Keratinocyte (primary cell): ENCODE measurements at regions not wholly inside any gene's neighbourhood (a gene's known extent, or its start where the extent isn't known, plus 50 kb on each side); places are given as distances from the start of the nearest gene placed in this dataset.

Source experiments
- DNase-seq: peaks from one replicate; pipeline ENCODE4 v3.0.0-alpha.2; 2011; ENCODE audit warnings: low read depth, missing footprints, low spot score
- FAIRE-seq: peaks from 2 replicates; lab custom pipeline; 2011; peaks lifted over from hg19 to GRCh38; lab: Jason Lieb, UNC
- H2AFZ ChIP-seq: 2 replicates; pipeline ENCODE4 v1.6.0; 2012; ENCODE audit warnings: low read length, control low read depth, inconsistent platforms; ENCODE audit not compliant: control insufficient read depth
- H3K27ac ChIP-seq: 2 replicates; pipeline ENCODE4 v1.5.1; 2011; ENCODE audit warnings: low read length; ENCODE audit not compliant: control insufficient read depth, insufficient read depth
- H3K27me3 ChIP-seq: 3 replicates; pipeline ENCODE4 v1.6.0; 2011; ENCODE audit warnings: low read length; ENCODE audit not compliant: control insufficient read depth, insufficient read depth; ENCODE audit errors: extremely low read depth
- H3K36me3 ChIP-seq, 2 experiments: 2 replicates in 1 of 2; 3 replicates in 1 of 2; pipeline ENCODE4 v1.5.1; 2011; ENCODE audit warnings: low read length in 2 of 2, mild to moderate bottlenecking in 1 of 2; ENCODE audit not compliant: control insufficient read depth in 2 of 2, insufficient read depth in 2 of 2; ENCODE audit errors: extremely low read depth in 1 of 2
- H3K4me1 ChIP-seq: 3 replicates; pipeline ENCODE4 v1.5.1; 2011; ENCODE audit warnings: low read length; ENCODE audit not compliant: control insufficient read depth, insufficient read depth; ENCODE audit errors: extremely low read depth
- H3K4me2 ChIP-seq: 3 replicates; pipeline ENCODE4 v1.6.0; 2011; ENCODE audit warnings: low read depth, low read length; ENCODE audit not compliant: control insufficient read depth, insufficient read depth; ENCODE audit errors: extremely low read depth
- H3K4me3 ChIP-seq, 3 experiments: fragments of 200-600 bp in 1 of 3; sonication (generic) in 1 of 3; 2 replicates in 2 of 3; 3 replicates in 1 of 3; pipeline ENCODE4 v1.5.1; 2011 to 2016; ENCODE audit warnings: low read length in 3 of 3, mild to moderate bottlenecking in 3 of 3, control low read depth in 2 of 3, inconsistent platforms in 1 of 3, low read depth in 1 of 3, mixed read lengths in 1 of 3, mixed run types in 1 of 3, moderate library complexity in 1 of 3; ENCODE audit not compliant: control insufficient read depth in 2 of 3, insufficient read depth in 2 of 3; ENCODE audit errors: extremely low read depth in 1 of 3
- H3K79me2 ChIP-seq: 2 replicates; pipeline ENCODE4 v1.6.0; 2012; ENCODE audit warnings: low read length; ENCODE audit not compliant: control insufficient read depth, insufficient read depth
- H3K9ac ChIP-seq: 3 replicates; pipeline ENCODE4 v1.6.0; 2011; ENCODE audit warnings: low read length; ENCODE audit not compliant: control insufficient read depth, insufficient read depth; ENCODE audit errors: extremely low read depth
- H3K9me1 ChIP-seq: 3 replicates; pipeline ENCODE4 v1.6.0; 2011; ENCODE audit warnings: low read length; ENCODE audit not compliant: control insufficient read depth, insufficient read depth; ENCODE audit errors: extremely low read depth
- H3K9me3 ChIP-seq: 2 replicates; pipeline ENCODE4 v1.5.1; 2012; ENCODE audit warnings: low read depth, low read length; ENCODE audit not compliant: control insufficient read depth
- H4K20me1 ChIP-seq: 3 replicates; pipeline ENCODE4 v1.6.0; 2011; ENCODE audit warnings: low read length; ENCODE audit not compliant: control insufficient read depth, insufficient read depth; ENCODE audit errors: extremely low read depth
- EZH2 ChIP-seq: IDR thresholded peaks from one replicate; pipeline ENCODE4 v1.6.1; 2012; ENCODE audit warnings: inconsistent platforms, mild to moderate bottlenecking, low read length, moderate library complexity
- dilution Hi-C: fragments of 300-500 bp; cut with MboI; formaldehyde crosslinking; loops from one replicate; pipeline ENCODE4 v1.7.0; 2020; ENCODE audit warnings: low sequenced_read_pairs; ENCODE audit not compliant: extremely low pct_ligation_motif_present
- TF ChIP-seq, protein P1 (sequence below), 3 experiments: IDR thresholded peaks in 1 of 3; conservative IDR thresholded peaks in 1 of 3; optimal IDR thresholded peaks in 1 of 3; 2 replicates in 2 of 3; 3 replicates in 1 of 3; pipeline versions ENCODE3 to v1.5.1; 2011; ENCODE audit warnings: low read length in 3 of 3, mild to moderate bottlenecking in 3 of 3, moderate library complexity in 2 of 3, control low read depth in 1 of 3, inconsistent platforms in 1 of 3; ENCODE audit not compliant: insufficient read depth in 2 of 3; ENCODE audit errors: extremely low read depth in 1 of 3

DNA sequence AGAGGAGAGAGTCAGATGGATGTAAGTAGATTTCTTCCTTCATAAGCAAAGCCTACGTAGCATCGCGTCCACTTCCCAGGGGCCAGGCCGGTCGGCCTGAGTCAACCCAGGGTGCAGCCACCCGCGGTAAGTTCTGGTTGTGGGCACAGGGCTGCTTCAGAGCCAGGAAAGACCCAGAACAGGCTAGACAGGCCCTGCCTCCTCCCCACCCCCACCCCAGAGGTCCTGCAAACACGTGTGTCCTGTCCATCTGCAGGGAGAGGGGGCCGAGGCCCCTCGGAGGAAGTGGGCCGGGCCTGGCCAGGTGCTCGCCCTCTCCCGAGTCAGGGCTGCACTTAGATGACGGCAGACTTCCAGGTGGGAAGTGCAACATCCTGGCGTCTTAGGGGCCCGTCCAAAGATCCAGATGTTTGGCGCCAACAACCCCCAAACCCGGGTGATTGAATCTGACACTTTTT is 100.8 kb upstream of the ALDH1A3 start:
- Histone ChIP-seq H2AFZ (no peak overlapping the region), H3K27ac (no peak overlapping the region), H3K4me3 (no peak overlapping the region), H4K20me1 (no peaks in the 10 kb centered on the region), H3K36me3 (no peaks in the 10 kb centered on the region), H3K27me3 (no peaks in the 10 kb centered on the region), H3K4me2 (no peak overlapping the region), H3K9ac (no peak overlapping the region), H3K9me1 (no peaks in the 10 kb centered on the region), H3K4me1 (peaks cover 2% of the 10 kb centered on the region), H3K9me3 (no peaks in the 10 kb centered on the region), H3K79me2 (no peaks in the 10 kb centered on the region)
- dilution Hi-C loops, result no loop called here
- no peak for FAIRE-seq
- TF ChIP-seq, protein P1, sequence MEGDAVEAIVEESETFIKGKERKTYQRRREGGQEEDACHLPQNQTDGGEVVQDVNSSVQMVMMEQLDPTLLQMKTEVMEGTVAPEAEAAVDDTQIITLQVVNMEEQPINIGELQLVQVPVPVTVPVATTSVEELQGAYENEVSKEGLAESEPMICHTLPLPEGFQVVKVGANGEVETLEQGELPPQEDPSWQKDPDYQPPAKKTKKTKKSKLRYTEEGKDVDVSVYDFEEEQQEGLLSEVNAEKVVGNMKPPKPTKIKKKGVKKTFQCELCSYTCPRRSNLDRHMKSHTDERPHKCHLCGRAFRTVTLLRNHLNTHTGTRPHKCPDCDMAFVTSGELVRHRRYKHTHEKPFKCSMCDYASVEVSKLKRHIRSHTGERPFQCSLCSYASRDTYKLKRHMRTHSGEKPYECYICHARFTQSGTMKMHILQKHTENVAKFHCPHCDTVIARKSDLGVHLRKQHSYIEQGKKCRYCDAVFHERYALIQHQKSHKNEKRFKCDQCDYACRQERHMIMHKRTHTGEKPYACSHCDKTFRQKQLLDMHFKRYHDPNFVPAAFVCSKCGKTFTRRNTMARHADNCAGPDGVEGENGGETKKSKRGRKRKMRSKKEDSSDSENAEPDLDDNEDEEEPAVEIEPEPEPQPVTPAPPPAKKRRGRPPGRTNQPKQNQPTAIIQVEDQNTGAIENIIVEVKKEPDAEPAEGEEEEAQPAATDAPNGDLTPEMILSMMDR (optimal IDR thresholded peaks at IDR 0.05 in 1 of 3, IDR thresholded peaks at IDR 0.05 in 1 of 3, conservative IDR thresholded peaks at IDR 0.05 in 1 of 3; ENCODE audit: extremely low read depth in 1 of 3, insufficient read depth in 2 of 3, low read length in 3 of 3), result no peak
- no peak for TF ChIP-seq EZH2
- no peak for DNase-seq

DNA sequence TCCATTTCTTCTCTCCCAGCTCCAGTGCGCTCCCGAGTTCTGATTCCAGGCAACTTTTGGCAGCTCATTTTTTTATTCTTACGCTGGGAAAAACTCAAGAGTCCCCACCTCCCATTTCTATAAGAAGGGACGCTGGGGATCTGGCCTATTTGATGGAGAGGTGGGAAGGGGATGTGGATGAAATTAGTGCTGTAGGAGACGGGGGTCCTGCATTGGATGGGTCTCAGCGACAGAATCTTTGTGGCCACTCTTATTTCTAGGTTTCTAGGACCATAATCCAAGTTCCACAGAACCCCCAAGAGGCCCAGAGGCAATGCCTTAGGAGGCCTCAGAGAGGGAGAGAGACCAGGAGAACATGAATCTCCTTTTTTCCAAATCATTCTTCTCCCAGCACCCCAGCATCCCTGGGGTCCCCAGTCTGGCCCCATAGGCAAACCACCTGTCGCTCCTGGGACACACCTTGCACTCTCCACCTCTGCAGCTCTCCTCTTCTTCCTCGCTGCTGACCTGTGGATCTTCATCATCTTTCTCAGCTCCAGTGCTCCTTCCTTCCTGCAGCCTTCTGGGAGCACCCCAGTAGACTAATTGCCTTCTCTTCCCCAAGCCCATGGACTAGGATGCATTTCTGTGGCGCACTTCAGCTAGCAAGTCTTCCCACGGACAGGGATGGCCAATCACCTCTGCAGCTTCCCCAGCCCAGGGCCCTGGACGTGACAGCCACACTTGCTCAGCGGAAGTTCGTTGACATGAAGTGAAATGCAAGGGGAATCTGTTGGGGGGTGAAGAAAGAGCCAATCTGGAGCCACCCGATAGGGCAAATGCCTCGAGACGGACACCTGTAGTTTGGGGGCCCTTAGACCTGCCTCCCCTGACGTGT is 100.1 kb upstream of the ALDH1A3 start:
- H3K27me3 ChIP-seq, result no peaks in the 10 kb centered on the region
- no peaks in the 10 kb centered on the region for H3K36me3 ChIP-seq
- H3K79me2 ChIP-seq, result no peaks in the 10 kb centered on the region
- H3K4me2 ChIP-seq, result no peak overlapping the region
- H3K9me1 ChIP-seq, result no peaks in the 10 kb centered on the region
- no peaks in the 10 kb centered on the region for H4K20me1 ChIP-seq
- TF ChIP-seq, protein P1 (optimal IDR thresholded peaks at IDR 0.05 in 1 of 3, IDR thresholded peaks at IDR 0.05 in 1 of 3, conservative IDR thresholded peaks at IDR 0.05 in 1 of 3; ENCODE audit: extremely low read depth in 1 of 3, insufficient read depth in 2 of 3, low read length in 3 of 3), result no peak
- TF ChIP-seq EZH2, result no peak
- H3K4me1 ChIP-seq, result peaks cover 2% of the 10 kb centered on the region
- DNase-seq (no peak), FAIRE-seq (no peak)
- H2AFZ ChIP-seq, result no peak overlapping the region
- dilution Hi-C loops, result no loop called here
- no peaks in the 10 kb centered on the region for H3K9me3 ChIP-seq
- no peak overlapping the region for H3K4me3 ChIP-seq
- no peak overlapping the region for H3K9ac ChIP-seq
- no peak overlapping the region for H3K27ac ChIP-seq
